ENCODE measurements at regions not wholly inside any gene's neighbourhood (a gene's known extent, or its start where the extent isn't known, plus 50 kb on each side); places are given as distances from the start of the nearest gene placed in this dataset.

DNA sequence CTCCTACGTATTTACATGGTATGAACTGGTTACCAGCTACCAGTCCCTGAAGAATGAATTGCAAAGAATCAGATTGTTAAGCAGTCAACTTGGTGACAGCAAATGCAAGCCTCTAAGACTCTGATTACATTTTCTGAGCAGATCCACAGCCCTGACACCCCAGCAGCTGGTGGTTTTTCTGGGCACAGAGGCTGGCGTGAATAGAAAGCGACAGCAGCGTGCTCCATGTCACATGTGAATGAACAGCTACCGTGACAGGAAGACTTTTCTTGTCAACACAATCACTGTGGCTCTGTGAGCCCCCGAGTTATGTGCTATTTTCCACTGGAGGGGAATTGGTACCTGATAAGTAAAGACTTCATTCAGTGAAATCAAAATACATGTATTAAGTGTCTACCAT lies 93.2 kb upstream of the CBLN2 start:
- no peak overlapping the region for H3K4me3 ChIP-seq (replicated peaks; ENCODE audit: low read depth, low read length)
- TF ChIP-seq, protein P1, sequence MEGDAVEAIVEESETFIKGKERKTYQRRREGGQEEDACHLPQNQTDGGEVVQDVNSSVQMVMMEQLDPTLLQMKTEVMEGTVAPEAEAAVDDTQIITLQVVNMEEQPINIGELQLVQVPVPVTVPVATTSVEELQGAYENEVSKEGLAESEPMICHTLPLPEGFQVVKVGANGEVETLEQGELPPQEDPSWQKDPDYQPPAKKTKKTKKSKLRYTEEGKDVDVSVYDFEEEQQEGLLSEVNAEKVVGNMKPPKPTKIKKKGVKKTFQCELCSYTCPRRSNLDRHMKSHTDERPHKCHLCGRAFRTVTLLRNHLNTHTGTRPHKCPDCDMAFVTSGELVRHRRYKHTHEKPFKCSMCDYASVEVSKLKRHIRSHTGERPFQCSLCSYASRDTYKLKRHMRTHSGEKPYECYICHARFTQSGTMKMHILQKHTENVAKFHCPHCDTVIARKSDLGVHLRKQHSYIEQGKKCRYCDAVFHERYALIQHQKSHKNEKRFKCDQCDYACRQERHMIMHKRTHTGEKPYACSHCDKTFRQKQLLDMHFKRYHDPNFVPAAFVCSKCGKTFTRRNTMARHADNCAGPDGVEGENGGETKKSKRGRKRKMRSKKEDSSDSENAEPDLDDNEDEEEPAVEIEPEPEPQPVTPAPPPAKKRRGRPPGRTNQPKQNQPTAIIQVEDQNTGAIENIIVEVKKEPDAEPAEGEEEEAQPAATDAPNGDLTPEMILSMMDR (IDR thresholded peaks at IDR 0.05; ENCODE audit: low read depth, low read length, missing control alignments): no peak
- DNase-seq (ENCODE audit: extremely low read depth, low read depth): no peak

DNA sequence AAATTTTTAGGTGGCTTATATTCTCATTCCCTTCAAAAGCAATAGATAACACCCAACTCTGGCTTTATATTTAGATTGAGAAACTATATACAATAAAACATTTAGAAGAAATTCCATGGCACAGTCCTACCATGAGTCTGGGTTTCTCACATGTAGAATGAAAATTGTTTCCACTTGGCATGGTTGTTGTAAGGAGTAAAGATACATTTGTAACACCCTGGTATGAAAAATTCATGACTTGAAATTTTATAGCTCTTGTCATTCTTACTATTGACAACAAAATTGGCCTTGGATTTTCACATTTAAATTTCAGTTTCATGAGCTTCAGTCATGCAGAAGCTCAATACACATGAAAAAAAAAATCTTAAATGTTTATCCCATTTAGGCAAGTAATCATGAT lies 92.5 kb upstream of the CBLN2 start:
- no peak for DNase-seq (ENCODE audit: extremely low read depth, low read depth)
- TF ChIP-seq, protein P1 (IDR thresholded peaks at IDR 0.05; ENCODE audit: low read depth, low read length, missing control alignments): no peak
- H3K4me3 ChIP-seq (replicated peaks; ENCODE audit: low read depth, low read length): no peak overlapping the region

DNA sequence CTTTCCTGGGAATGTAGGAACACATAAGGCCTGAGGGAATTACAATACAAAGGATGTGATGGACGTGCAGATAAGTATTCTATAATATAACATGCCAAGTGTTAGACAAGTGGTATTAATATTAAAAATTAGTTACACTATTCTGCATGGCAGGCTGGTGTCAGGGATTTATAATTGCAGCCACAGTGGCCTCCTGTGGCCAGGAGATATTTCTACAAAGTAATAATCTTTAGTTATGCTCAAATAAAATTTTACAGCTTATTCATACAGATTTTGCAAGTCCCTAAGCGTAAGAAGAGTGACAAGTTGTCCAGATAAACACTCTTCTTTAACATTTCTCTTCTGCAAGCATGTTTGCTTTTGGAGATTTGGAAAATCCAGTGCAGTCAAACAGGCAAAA lies 90.4 kb upstream of the CBLN2 start:
- DNase-seq (ENCODE audit: extremely low read depth, low read depth): no peak
- TF ChIP-seq, protein P1 (IDR thresholded peaks at IDR 0.05; ENCODE audit: low read depth, low read length, missing control alignments): no peak
- H3K4me3 ChIP-seq (replicated peaks; ENCODE audit: low read depth, low read length): no peak overlapping the region

DNA sequence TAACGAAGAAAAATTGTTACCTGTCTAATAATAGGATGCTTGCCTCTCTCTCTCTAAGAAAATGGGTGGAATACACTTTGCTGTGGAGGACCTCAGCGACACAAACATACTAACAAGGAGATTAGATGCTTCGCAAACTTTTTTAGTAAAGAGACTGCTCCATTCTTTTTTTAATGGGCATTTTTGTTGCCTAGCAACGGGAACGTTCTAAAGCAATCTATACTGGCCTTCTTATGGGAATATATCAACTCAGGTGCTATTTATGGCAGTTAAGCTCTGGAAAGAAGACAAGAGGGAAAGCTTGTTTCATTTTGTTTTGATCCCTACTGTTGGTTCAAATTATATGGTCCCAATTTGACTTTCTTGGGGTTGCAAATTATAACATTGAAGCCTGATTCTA lies 86.8 kb upstream of the CBLN2 start:
- H3K4me3 ChIP-seq (replicated peaks; ENCODE audit: low read depth, low read length): no peak overlapping the region
- DNase-seq (ENCODE audit: extremely low read depth, low read depth): no peak
- TF ChIP-seq, protein P1 (IDR thresholded peaks at IDR 0.05; ENCODE audit: low read depth, low read length, missing control alignments): no peak

DNA sequence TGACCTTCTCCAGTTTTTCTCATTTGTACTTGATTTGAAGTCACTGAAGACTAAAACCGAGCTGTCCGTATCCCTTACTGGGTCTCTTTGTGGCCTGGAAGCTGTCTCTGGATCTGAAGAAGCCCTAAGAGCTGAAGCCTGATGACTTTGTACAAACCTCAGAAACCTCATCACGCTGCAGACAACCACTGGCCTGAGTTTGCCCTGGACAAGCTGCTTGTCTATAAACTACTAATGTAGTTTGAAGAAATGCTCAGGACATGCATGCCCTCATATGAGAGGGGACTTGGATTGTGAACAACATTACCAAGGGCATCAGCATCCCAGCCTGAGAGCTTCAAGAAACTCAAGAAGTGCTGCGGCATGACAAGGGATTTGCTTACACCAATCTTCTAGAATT lies 79.3 kb upstream of the CBLN2 start:
- TF ChIP-seq, protein P1 (IDR thresholded peaks at IDR 0.05; ENCODE audit: low read depth, low read length, missing control alignments): no peak
- no peak overlapping the region for H3K4me3 ChIP-seq (replicated peaks; ENCODE audit: low read depth, low read length)
- no peak for DNase-seq (ENCODE audit: extremely low read depth, low read depth)

DNA sequence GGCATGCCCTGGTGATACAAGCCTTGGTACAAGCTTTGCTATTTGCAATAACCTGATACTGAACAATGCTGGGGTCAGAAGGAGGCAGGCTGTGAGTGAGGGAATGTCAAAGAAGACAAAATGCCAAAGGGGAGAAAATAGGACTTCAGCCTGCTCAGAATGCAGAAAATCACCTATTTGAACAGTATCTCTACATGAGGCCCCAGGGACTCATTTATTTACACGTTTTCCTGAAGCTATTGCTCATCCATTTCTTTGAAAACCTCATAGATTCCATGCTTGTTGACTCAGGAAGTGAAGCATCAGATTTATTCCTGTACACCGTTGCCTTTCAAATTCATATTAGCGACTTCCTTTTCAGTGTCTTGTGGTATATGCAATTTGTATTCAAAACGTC lies 69.4 kb upstream of the CBLN2 start:
- no peak overlapping the region for H3K4me3 ChIP-seq (replicated peaks; ENCODE audit: low read depth, low read length)
- TF ChIP-seq, protein P1 (IDR thresholded peaks at IDR 0.05; ENCODE audit: low read depth, low read length, missing control alignments): no peak
- no peak for DNase-seq (ENCODE audit: extremely low read depth, low read depth)

DNA sequence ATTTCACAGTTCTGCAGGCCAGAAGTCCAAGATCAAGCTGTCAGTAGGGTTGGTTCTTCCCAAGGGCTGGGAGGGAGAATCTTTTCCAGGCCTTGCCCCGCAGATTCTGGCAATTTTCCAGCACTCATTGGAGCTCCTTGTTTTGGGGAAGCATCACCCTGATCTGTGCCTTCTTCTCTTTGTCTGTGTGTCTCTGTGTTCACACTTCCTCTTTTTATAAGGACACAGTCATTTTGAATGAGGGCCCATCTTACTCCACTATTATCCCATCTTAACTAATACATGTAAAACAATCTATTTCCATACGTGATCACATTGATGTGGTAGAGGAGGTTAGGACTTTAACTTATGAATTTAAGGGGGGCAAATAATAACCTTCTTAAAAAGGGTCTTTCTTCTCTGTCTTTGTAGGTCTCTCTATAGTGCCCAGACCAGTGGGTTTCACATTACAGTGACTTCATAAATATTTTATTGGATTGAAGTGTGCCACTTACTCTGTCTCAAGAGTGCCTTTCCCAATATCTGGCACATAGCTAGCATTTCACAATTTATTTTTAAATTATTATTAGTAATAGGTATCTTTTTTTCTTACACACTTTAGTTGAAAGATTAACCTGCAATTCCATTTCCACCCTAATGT lies 68.9 kb upstream of the CBLN2 start:
- no peak for DNase-seq (ENCODE audit: extremely low read depth, low read depth)
- H3K4me3 ChIP-seq (replicated peaks; ENCODE audit: low read depth, low read length): no peak overlapping the region
- TF ChIP-seq, protein P1 (IDR thresholded peaks at IDR 0.05; ENCODE audit: low read depth, low read length, missing control alignments): no peak
